A673 (cell line): ENCODE measurements at regions not wholly inside any gene's neighbourhood (a gene's known extent, or its start where the extent isn't known, plus 50 kb on each side); places are given as distances from the start of the nearest gene placed in this dataset.

Source experiments
- EZH2 ChIP-seq: fragments of 200-600 bp; sonication (generic); IDR thresholded peaks from 2 replicates; pipeline ENCODE4 v1.6.1; 2017; ENCODE audit warnings: borderline replicate concordance, low read depth, mild to moderate bottlenecking, mixed read lengths, antibody characterized with exemption, low read length; ENCODE audit not compliant: poor library complexity, severe bottlenecking
- TF ChIP-seq, protein P1 (sequence below): fragments of 300-800, 200-600 bp; sonication (generic); conservative IDR thresholded peaks from 2 replicates; pipeline ENCODE4 v1.5.1; 2017; ENCODE audit warnings: low read depth, mild to moderate bottlenecking, antibody characterized with exemption, low read length, moderate library complexity, mixed read lengths

DNA sequence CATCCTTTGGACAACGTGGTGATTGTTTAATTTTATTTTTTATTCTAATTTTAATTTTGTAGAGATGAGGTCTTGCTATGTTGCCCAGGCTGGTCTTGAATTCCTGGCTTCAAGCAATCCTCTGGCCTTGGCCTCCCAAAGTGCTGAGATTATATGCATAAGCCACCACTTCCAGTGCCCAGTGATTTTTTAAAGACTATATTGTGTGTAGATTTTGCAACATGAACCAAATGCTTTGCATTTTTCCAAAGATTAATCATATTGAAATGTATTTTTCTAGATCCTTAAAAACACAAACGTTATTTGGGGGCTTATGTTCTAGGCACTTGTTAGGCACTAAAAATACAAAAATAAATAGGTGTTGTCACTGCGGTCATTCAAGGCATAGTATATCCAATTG, 117.6 kb upstream of the CCN2 start:
- no peak for TF ChIP-seq EZH2
- TF ChIP-seq, protein P1, sequence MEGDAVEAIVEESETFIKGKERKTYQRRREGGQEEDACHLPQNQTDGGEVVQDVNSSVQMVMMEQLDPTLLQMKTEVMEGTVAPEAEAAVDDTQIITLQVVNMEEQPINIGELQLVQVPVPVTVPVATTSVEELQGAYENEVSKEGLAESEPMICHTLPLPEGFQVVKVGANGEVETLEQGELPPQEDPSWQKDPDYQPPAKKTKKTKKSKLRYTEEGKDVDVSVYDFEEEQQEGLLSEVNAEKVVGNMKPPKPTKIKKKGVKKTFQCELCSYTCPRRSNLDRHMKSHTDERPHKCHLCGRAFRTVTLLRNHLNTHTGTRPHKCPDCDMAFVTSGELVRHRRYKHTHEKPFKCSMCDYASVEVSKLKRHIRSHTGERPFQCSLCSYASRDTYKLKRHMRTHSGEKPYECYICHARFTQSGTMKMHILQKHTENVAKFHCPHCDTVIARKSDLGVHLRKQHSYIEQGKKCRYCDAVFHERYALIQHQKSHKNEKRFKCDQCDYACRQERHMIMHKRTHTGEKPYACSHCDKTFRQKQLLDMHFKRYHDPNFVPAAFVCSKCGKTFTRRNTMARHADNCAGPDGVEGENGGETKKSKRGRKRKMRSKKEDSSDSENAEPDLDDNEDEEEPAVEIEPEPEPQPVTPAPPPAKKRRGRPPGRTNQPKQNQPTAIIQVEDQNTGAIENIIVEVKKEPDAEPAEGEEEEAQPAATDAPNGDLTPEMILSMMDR, result no peak
